ENCODE measurements at regions not wholly inside any gene's neighbourhood (a gene's known extent, or its start where the extent isn't known, plus 50 kb on each side); places are given as distances from the start of the nearest gene placed in this dataset.
"Not testable (repeated sequence)": the region's sequence is repeated elsewhere in the genome, so short reads cannot be mapped to it uniquely, and the experiment has no call there.

- no peak for DNase-seq
Observed at GRCh38 chr20:47940101-47940813, 155.0 kb upstream of the SULF2 start.

- DNase-seq = no peak
Observed at GRCh38 chr20:47936612-47937011, 151.3 kb upstream of the SULF2 start.

GRCh38 chr20:47934761-47935160 lies 149.5 kb upstream of the SULF2 start:
- no peak for DNase-seq

GRCh38 chr20:47931443-47931842 lies 146.2 kb upstream of the SULF2 start:
- no peak for DNase-seq

GRCh38 chr20:47931002-47931401 lies 145.7 kb upstream of the SULF2 start:
- no peak for DNase-seq

GRCh38 chr20:47929368-47930115 lies 144.3 kb upstream of the SULF2 start:
- peak; percentile 49 for DNase-seq

- no peak for DNase-seq
Observed at GRCh38 chr20:47927944-47928343, 142.7 kb upstream of the SULF2 start.

- DNase-seq = no peak
Observed at GRCh38 chr20:47927385-47927851, 142.1 kb upstream of the SULF2 start.

- no peak for DNase-seq
Observed at GRCh38 chr20:47926731-47927130, 141.4 kb upstream of the SULF2 start.

- no peak for DNase-seq
Observed at GRCh38 chr20:47925593-47925992, 140.3 kb upstream of the SULF2 start.

- no peak for DNase-seq
Observed at GRCh38 chr20:47922269-47922668, 137.0 kb upstream of the SULF2 start.

- DNase-seq = not testable (repeated sequence)
Observed at GRCh38 chr20:47921829-47922228, 136.5 kb upstream of the SULF2 start.

GRCh38 chr20:47921408-47921807 lies 136.1 kb upstream of the SULF2 start:
- no peak for DNase-seq

- DNase-seq = no peak
Observed at GRCh38 chr20:47917549-47918070, 132.3 kb upstream of the SULF2 start.

GRCh38 chr20:47915495-47915894 lies 130.2 kb upstream of the SULF2 start:
- no peak for DNase-seq

- DNase-seq = no peak
Observed at GRCh38 chr20:47914792-47915191, 129.5 kb upstream of the SULF2 start.

- not testable (repeated sequence) for DNase-seq
Observed at GRCh38 chr20:47912786-47913501, 127.7 kb upstream of the SULF2 start.

- not testable (repeated sequence) for DNase-seq
Observed at GRCh38 chr20:47912165-47912564, 126.9 kb upstream of the SULF2 start.

- not testable (repeated sequence) for DNase-seq
Observed at GRCh38 chr20:47909696-47910369, 124.6 kb upstream of the SULF2 start.

GRCh38 chr20:47908361-47909035 lies 123.2 kb upstream of the SULF2 start:
- not testable (repeated sequence) for DNase-seq

GRCh38 chr20:47907951-47908350 lies 122.7 kb upstream of the SULF2 start:
- DNase-seq = not testable (repeated sequence)

- no peak for DNase-seq
Observed at GRCh38 chr20:47907031-47907675, 121.9 kb upstream of the SULF2 start.
